ENCODE measurements at regions not wholly inside any gene's neighbourhood (a gene's known extent, or its start where the extent isn't known, plus 50 kb on each side); places are given as distances from the start of the nearest gene placed in this dataset.

DNA sequence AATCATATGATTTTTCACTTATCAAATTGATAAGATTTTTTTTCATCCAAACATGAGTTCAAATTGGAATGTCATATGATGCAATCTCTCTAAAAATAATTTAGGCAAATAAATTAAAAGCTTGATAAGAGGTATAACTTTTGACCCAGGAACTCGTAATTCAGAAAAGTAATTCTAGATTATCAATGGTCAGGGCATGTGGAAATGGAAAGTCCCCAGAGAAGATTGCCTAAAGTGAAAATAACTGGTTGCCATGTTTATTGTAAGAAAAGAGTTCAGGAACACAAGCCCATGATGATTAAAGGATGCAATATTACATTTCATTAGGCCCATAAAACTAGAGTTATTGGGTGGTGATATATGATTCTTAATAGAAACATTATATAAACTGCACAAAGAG, 1514.8 kb downstream of the SI start:
- TF ChIP-seq PPARA (CRISPR knock-in tag; IDR thresholded peaks at IDR 0.05; ENCODE audit: borderline replicate concordance) = no peak
- no peak for TF ChIP-seq ISL1 (CRISPR knock-in tag; IDR thresholded peaks at IDR 0.05)
- no peak for TF ChIP-seq ARNTL (CRISPR knock-in tag; IDR thresholded peaks at IDR 0.05; ENCODE audit: borderline replicate concordance, low read depth)
- TF ChIP-seq, protein P1, sequence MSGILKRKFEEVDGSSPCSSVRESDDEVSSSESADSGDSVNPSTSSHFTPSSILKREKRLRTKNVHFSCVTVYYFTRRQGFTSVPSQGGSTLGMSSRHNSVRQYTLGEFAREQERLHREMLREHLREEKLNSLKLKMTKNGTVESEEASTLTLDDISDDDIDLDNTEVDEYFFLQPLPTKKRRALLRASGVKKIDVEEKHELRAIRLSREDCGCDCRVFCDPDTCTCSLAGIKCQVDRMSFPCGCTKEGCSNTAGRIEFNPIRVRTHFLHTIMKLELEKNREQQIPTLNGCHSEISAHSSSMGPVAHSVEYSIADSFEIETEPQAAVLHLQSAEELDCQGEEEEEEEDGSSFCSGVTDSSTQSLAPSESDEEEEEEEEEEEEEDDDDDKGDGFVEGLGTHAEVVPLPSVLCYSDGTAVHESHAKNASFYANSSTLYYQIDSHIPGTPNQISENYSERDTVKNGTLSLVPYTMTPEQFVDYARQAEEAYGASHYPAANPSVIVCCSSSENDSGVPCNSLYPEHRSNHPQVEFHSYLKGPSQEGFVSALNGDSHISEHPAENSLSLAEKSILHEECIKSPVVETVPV (CRISPR knock-in tag; IDR thresholded peaks at IDR 0.05) = no peak
- TF ChIP-seq, protein P2, sequence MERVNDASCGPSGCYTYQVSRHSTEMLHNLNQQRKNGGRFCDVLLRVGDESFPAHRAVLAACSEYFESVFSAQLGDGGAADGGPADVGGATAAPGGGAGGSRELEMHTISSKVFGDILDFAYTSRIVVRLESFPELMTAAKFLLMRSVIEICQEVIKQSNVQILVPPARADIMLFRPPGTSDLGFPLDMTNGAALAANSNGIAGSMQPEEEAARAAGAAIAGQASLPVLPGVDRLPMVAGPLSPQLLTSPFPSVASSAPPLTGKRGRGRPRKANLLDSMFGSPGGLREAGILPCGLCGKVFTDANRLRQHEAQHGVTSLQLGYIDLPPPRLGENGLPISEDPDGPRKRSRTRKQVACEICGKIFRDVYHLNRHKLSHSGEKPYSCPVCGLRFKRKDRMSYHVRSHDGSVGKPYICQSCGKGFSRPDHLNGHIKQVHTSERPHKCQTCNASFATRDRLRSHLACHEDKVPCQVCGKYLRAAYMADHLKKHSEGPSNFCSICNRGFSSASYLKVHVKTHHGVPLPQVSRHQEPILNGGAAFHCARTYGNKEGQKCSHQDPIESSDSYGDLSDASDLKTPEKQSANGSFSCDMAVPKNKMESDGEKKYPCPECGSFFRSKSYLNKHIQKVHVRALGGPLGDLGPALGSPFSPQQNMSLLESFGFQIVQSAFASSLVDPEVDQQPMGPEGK (CRISPR knock-in tag; IDR thresholded peaks at IDR 0.05; ENCODE audit: borderline replicate concordance) = no peak
- TF ChIP-seq ESRRG (CRISPR knock-in tag; IDR thresholded peaks at IDR 0.05) = no peak
- TF ChIP-seq BACH2 (CRISPR knock-in tag; IDR thresholded peaks at IDR 0.05; ENCODE audit: borderline replicate concordance) = no peak
- ATAC-seq = no peak

DNA sequence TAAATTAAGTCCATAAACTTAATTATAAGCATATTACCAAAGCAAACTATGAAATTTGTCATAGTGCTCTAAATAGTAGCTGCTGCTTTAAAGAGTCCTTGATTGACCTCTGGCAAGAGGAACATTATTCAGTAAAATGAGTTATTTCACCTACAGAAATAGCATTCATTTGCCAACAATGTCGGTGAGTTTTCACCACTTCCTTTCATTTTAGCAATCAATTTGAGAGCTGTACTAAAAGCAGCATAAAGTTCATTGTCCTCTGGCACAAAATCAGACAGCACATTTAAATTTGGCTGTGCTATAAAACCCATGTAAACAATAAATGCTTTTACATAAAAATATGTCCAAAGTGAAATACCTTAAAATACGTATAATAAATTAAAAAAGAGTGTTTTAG, 1515.7 kb downstream of the SI start:
- TF ChIP-seq, protein P3, sequence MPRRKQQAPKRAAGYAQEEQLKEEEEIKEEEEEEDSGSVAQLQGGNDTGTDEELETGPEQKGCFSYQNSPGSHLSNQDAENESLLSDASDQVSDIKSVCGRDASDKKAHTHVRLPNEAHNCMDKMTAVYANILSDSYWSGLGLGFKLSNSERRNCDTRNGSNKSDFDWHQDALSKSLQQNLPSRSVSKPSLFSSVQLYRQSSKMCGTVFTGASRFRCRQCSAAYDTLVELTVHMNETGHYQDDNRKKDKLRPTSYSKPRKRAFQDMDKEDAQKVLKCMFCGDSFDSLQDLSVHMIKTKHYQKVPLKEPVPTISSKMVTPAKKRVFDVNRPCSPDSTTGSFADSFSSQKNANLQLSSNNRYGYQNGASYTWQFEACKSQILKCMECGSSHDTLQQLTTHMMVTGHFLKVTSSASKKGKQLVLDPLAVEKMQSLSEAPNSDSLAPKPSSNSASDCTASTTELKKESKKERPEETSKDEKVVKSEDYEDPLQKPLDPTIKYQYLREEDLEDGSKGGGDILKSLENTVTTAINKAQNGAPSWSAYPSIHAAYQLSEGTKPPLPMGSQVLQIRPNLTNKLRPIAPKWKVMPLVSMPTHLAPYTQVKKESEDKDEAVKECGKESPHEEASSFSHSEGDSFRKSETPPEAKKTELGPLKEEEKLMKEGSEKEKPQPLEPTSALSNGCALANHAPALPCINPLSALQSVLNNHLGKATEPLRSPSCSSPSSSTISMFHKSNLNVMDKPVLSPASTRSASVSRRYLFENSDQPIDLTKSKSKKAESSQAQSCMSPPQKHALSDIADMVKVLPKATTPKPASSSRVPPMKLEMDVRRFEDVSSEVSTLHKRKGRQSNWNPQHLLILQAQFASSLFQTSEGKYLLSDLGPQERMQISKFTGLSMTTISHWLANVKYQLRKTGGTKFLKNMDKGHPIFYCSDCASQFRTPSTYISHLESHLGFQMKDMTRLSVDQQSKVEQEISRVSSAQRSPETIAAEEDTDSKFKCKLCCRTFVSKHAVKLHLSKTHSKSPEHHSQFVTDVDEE (CRISPR knock-in tag; IDR thresholded peaks at IDR 0.05) = no peak
- TF ChIP-seq TOX (CRISPR knock-in tag; IDR thresholded peaks at IDR 0.05; ENCODE audit: borderline replicate concordance) (no peak), ZNF70 (CRISPR knock-in tag; IDR thresholded peaks at IDR 0.05) (no peak), ARNTL (CRISPR knock-in tag; IDR thresholded peaks at IDR 0.05; ENCODE audit: borderline replicate concordance, low read depth) (no peak), ISL1 (CRISPR knock-in tag; IDR thresholded peaks at IDR 0.05) (no peak), ZNF565 (CRISPR knock-in tag; conservative IDR thresholded peaks at IDR 0.05; ENCODE audit: low read depth) (no peak), RARB (CRISPR knock-in tag; IDR thresholded peaks at IDR 0.05) (no peak), ZFP3 (CRISPR knock-in tag; IDR thresholded peaks at IDR 0.05) (no peak), BACH2 (CRISPR knock-in tag; IDR thresholded peaks at IDR 0.05; ENCODE audit: borderline replicate concordance) (no peak), TCF4 (CRISPR knock-in tag; IDR thresholded peaks at IDR 0.05; ENCODE audit: borderline replicate concordance) (no peak), ZNF8 (CRISPR knock-in tag; IDR thresholded peaks at IDR 0.05) (no peak), ESRRG (CRISPR knock-in tag; IDR thresholded peaks at IDR 0.05) (no peak)
- no peak for ATAC-seq

DNA sequence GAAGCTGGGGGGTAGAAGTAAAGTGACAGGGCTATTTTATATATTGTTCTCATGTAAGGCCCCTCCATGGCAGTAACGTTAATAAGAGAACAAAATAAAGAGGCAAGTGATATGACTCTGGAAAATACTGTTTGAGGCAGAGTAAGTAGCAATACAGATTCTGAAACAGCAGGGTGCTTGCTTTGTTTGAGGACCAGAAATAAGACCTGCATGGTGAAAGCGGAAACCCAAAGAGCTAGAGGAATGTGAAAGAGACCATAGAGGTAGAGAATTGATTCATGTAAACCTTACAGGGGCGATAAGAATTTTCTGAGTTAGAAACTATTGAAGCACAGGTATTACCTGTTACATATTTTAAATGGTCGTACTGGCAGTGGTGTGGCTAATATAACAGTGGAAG, 1517.1 kb downstream of the SI start:
- no peak for ATAC-seq
- no peak for TF ChIP-seq RARB (CRISPR knock-in tag; IDR thresholded peaks at IDR 0.05)
- no peak for TF ChIP-seq ZNF565 (CRISPR knock-in tag; conservative IDR thresholded peaks at IDR 0.05; ENCODE audit: low read depth)

DNA sequence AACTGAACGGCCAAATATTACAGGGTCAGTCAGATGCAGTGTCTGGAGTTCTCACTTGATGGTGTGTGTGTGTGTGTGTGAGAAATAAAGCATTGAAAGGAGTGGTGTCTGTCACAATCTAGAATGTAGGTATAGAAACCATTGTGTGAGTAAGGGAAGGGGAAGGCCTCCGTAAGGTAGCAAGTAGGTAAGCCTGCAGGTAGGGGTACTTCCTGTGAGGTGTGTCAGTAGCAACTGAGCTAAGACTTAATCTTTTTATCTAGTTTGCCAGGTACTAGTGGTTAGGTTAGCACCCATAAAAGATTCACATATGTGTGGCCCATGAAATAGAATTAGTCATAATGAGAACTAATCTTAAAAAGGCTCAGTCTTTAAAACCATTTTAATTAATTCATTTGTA, 1517.8 kb downstream of the SI start:
- ATAC-seq = no peak
- no peak for TF ChIP-seq ZC3H10 (CRISPR knock-in tag; IDR thresholded peaks at IDR 0.05)
- no peak for TF ChIP-seq BACH2 (CRISPR knock-in tag; IDR thresholded peaks at IDR 0.05; ENCODE audit: borderline replicate concordance)
- no peak for TF ChIP-seq ISL1 (CRISPR knock-in tag; IDR thresholded peaks at IDR 0.05)
- no peak for TF ChIP-seq TCF4 (CRISPR knock-in tag; IDR thresholded peaks at IDR 0.05; ENCODE audit: borderline replicate concordance)
- TF ChIP-seq, protein P2 (CRISPR knock-in tag; IDR thresholded peaks at IDR 0.05; ENCODE audit: borderline replicate concordance) = no peak
- TF ChIP-seq RARB (CRISPR knock-in tag; IDR thresholded peaks at IDR 0.05) = no peak
- TF ChIP-seq SNAI2 (CRISPR knock-in tag; IDR thresholded peaks at IDR 0.05) = no peak
- TF ChIP-seq, protein P1 (CRISPR knock-in tag; IDR thresholded peaks at IDR 0.05) = no peak
- TF ChIP-seq, protein P4, sequence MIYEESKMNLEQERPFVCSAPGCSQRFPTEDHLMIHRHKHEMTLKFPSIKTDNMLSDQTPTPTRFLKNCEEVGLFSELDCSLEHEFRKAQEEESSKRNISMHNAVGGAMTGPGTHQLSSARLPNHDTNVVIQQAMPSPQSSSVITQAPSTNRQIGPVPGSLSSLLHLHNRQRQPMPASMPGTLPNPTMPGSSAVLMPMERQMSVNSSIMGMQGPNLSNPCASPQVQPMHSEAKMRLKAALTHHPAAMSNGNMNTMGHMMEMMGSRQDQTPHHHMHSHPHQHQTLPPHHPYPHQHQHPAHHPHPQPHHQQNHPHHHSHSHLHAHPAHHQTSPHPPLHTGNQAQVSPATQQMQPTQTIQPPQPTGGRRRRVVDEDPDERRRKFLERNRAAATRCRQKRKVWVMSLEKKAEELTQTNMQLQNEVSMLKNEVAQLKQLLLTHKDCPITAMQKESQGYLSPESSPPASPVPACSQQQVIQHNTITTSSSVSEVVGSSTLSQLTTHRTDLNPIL (CRISPR knock-in tag; IDR thresholded peaks at IDR 0.05; ENCODE audit: low read depth) = no peak
- TF ChIP-seq ZNF8 (CRISPR knock-in tag; IDR thresholded peaks at IDR 0.05) = no peak
- no peak for TF ChIP-seq OSR1 (CRISPR knock-in tag; IDR thresholded peaks at IDR 0.05)
- no peak for TF ChIP-seq ARNTL (CRISPR knock-in tag; IDR thresholded peaks at IDR 0.05; ENCODE audit: borderline replicate concordance, low read depth)
- no peak for TF ChIP-seq ESRRG (CRISPR knock-in tag; IDR thresholded peaks at IDR 0.05)
- TF ChIP-seq ZFP30 (CRISPR knock-in tag; IDR thresholded peaks at IDR 0.05) = no peak
- no peak for TF ChIP-seq GLIS3 (CRISPR knock-in tag; IDR thresholded peaks at IDR 0.05)
- TF ChIP-seq, protein P3 (CRISPR knock-in tag; IDR thresholded peaks at IDR 0.05) = no peak
- no peak for TF ChIP-seq ZFP3 (CRISPR knock-in tag; IDR thresholded peaks at IDR 0.05)
- no peak for TF ChIP-seq ZNF565 (CRISPR knock-in tag; conservative IDR thresholded peaks at IDR 0.05; ENCODE audit: low read depth)
